Frontal cortex (tissue), 3 donors: ENCODE measurements at regions not wholly inside any gene's neighbourhood (a gene's known extent, or its start where the extent isn't known, plus 50 kb on each side); places are given as distances from the start of the nearest gene placed in this dataset.
"Not testable (repeated sequence)": the region's sequence is repeated elsewhere in the genome, so short reads cannot be mapped to it uniquely, and the experiment has no call there.

Source experiments
- DNase-seq, 2 donors: peaks; one replicate each; pipeline ENCODE4 v3.0.0; 2012; ENCODE audit warnings: low spot score in 2 of 2
- FAIRE-seq: peaks from 2 replicates; lab custom pipeline; 2012; peaks lifted over from hg19 to GRCh38; lab: Jason Lieb, UNC
- donor health status: control.
- donor health status: control.
- donor health status: control.

DNA sequence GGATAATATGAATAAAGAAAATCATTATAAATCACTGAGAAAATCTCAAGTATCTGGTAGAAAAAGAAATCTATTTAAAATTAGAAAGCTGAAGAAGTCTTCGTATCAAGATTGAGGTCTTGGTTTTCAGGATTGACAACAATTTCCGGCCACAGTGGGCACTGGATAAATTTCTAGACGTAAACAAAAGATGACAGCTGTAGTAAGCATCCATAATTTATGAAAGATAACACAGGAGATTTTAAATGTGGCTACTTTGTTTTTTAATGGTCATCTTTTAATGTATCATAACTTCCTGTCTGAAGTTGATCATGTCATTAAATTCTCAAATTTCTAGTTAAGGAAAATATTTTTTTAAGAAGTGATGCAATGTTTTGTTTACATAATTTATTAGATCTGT, 444.2 kb downstream of the HTR1B start:
- DNase-seq (no peak), FAIRE-seq (no peak)

- FAIRE-seq = no peak
- DNase-seq = no peak
These were observed 445.8 kb downstream of the HTR1B start for GRCh38 chr6:77017537-77017936.

GRCh38 chr6:77015350-77015749, 447.9 kb downstream of the HTR1B start:
- FAIRE-seq (no peak), DNase-seq (no peak)

GRCh38 chr6:77011929-77012545, 451.3 kb downstream of the HTR1B start:
- FAIRE-seq (no peak), DNase-seq (no peak)

DNA sequence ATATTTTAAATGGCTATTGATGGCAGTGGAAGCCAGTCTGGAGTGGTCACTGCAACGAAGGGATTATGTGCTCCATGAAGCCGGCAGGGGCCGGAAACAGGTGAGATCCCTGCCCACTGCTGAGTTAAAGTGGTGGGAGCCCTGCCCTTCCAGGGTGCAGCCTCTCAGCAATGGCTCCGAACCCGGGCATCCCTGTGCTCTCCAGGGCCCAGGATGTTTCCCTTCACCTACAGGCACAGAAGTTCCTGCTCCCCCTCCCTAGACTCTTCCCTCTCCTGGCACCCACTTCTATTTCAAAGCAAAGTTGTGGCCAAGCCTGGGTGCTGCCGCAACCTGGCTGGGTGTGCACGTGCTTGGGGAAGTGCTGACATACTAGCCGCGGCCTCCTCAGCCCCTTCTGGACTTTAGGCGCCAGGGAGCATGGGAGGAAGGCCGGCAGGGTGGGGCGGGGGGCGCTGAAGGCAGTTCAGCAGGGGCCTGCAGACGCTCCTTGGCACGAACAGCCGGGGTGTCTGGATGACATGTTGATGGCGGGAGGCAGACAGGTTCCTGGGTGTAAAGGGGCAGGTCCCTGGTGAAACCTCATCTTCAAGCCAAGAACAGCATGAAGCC, 452.3 kb downstream of the HTR1B start:
- DNase-seq (no peak), FAIRE-seq (no peak)

GRCh38 chr6:76992553-76992952, 470.7 kb downstream of the HTR1B start:
- FAIRE-seq (no peak), DNase-seq (no peak)

GRCh38 chr6:76984572-76984971, 478.7 kb downstream of the HTR1B start:
- DNase-seq = no peak
- FAIRE-seq = no peak

DNA sequence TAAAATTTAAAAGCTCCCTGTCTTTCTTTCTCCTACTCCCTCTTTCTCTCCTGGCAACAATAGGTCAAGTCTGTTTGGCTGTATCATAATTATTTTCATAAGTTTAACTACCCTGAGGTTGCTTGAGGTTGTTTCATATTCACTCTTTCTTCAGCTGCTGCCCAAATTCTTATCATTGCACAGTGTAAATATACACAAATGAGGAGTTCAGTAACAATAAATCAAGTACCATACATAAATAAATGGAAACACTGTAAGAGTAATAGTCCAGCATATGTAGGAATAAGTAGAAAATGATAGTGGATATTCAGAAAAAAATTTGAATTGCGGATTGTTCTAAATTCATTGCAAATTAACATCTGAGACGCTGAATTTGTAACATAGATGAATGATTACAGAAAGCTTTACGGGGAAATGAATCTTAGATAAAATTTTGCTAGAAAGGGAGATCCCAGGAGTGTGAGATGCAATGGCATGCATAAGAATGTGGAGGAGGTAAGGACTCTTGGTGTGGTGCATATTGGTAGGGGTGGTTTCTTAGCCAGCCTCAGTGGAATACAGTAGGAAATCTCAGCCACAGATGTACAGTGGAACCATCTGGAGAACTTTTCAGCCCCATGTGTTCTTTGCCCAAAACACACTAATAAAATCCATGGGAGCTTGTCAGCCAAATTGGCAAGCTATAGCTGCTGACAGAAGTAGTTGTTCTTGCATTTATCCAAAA, 480.7 kb downstream of the HTR1B start:
- DNase-seq (no peak), FAIRE-seq (no peak)

DNA sequence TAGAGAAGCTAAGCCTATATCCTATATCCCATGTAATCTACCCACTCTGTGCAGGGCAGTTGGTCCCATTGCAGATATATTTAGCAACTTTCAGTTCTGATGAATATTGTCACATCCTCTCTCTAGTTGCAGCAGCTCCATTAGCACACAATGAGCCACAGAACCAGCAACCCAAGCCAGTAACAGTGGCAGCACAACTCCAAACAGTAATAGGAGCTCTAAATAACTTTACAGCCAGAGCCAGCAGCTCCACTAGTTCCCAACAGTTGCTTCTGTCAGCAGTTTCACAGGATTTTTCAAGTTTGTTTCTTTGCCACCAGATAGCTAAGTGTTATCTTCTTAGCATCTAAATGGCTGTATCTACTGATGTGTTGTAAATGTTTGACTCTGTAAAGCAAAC, 490.8 kb downstream of the HTR1B start:
- FAIRE-seq (no peak), DNase-seq (no peak)

- not testable (repeated sequence) for DNase-seq
These were observed 504.1 kb downstream of the HTR1B start for GRCh38 chr6:76959177-76959576.

DNA sequence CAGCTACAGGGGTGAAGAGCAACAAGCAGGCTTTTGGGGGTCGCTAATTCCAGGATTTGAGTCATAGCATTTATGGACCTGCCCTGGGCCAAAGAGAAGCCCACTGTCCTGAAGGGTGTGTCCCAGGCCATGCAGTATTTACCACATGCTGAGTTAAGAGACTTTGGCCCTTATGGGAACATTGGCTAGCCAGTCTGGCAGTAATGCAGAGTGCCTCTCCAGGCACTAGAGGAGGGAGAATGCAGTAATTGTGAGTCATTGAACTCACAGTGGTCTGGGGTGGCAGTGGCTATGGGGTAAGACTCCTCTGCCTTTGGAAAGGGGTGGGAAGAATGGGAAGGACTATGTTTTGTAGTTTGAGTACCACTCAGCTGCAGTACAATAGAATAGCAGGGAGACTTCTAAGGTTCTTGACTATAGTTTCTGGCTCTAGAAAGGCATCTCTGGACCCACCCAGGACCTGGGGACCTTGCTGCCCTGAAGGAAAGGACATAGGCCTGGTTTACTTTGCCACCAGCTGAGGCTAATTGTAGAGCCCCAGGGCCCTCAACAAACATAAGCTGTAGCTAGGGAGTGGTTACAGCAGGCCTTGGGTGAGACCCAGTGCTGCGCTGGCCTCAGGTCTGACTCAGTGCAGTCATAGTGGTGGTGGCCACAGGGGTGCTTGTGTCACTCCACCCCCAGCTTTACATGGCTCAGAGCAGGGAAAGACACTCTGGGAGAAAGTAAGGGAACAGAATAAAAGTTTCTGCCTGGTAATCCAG, 520.9 kb downstream of the HTR1B start:
- no peak for DNase-seq
- FAIRE-seq = no peak

More at GRCh38 chr6:76959177-76959576, 504.1 kb downstream of the HTR1B start:
- not testable (repeated sequence) for FAIRE-seq

DNA sequence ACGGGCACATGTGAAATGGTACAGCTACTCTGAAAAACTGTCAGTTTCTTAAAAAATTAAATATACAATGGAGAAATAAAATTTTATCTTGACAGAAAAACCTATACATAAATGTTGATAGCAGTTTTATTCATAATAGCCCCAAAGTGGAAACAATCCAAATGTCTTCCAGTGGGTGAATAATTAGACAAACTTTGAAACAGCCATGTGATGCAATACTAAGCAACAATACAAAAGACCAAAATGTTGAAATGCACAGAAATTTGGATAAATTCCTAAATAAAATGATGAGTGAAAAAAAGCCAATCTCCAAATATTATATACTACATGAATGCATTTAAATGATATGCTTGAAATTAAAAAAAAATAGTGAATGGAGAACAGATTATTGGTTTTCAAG, 523.1 kb downstream of the HTR1B start:
- no peak for FAIRE-seq
- DNase-seq = no peak

DNA sequence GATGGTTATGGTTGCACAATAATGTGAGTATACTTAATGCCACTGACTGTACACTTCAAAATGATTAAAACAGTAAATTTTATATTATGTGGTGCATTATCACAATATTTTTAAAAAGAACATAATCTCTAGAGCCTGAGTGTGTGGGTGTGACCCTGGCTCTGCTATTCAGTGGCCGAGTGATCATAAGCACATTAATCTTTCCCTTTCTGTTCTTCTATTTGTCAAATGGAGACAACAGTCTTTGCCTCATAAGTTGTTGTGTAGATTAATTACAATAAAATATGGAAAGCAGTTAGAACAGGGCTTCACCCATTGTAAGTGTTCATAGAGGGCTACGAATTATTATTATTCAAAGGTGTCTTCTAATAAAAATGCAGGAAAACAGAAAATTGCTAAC, 548.6 kb downstream of the HTR1B start:
- no peak for FAIRE-seq
- DNase-seq = no peak

DNA sequence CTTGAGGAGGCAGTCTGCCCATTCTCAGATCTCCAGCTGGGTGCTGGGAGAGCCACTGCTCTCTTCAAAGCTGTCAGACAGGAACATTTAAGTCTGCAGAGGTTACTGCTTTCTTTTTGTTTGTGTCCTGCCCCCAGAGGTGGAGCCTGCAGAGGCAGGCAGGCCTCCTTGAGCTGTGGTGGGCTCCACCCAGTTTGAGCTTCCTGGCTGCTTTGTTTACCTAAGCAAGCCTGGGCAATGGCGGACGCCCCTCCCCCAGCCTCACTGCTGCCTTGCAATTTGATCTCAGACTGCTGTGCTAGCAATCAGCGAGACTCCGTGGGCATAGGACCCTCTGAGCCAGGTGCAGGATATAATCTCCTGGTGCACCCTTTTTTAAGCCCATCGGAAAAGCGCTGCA, 557.8 kb downstream of the HTR1B start:
- not testable (repeated sequence) for FAIRE-seq, DNase-seq

DNA sequence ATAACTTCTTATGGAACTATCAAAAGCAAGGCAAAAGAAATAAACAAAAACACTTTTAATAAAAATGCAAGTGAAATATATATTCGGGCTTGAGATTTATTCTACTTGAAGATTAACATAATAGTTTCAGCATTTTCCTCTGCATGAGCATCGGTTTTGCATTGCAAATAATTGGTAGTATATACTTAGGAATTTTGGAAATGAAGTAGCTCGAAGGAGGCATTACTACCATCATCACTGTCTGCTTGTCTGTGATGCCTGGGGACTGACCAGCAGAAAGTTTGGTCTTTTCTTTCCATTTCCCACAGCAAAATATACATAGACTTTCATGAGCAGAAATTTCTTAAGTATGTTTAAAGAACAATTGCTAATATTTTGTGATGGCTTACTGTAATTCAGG, 570.7 kb downstream of the HTR1B start:
- DNase-seq (no peak), FAIRE-seq (no peak)

DNA sequence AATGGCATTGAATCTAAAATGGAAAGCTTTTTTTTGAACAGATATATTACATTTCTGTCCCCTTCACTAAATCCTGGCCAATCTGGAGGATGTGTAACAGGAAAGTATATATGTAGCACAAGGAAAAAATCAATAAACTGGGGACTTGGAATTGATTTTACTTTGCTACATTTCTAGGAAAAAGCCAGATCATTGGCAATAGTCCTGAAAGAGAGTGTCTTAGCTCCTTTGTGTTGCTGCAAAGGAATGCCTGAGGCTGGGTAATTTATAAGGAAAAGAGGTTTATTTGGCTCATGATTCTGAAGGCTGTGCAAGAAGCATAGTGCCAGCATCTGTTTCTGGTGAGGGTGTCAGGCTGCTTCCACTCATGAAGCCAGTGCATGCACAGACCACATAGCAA, 574.9 kb downstream of the HTR1B start:
- FAIRE-seq = no peak
- DNase-seq = no peak

DNA sequence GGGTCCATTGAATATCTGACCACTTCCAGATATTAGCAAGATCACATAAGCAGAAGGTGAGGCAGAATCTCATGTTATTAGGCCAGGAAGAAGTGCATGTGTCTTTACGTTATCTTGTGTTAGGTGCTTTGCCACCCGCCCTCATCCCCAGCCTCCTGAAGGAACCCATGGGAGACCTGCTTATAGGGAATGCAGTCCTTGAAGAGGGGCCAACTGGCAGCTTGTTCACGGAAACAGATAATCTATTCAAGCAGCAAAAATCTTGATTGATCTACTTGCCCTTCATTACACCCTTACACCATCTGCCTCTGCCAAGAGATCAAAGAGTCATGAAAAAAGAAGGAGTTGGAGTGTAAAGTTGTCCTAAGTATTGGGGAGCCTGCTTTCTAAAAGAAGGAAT, 576.4 kb downstream of the HTR1B start:
- FAIRE-seq (no peak), DNase-seq (no peak)

DNA sequence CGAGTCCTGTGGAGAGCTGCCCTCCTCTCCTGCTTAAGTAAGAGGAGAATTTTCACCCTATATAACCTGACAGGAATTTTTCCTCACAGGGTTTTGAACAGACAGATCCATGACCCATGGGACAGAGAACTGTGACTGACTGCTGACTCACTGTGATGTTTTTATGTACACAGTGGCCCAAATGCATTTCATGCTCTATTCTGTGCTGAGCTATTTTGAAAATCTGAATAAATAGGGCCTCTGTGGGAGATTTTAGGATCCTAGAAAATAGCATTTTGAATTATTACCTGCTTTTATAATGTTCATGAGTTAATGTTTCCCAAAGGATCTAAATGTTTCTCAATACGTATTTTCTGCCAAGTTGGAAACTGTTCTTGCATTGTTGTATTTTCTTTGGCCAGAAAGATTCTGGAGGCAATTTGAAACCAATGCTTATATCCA, 577.4 kb downstream of the HTR1B start:
- no peak for FAIRE-seq
- DNase-seq = no peak

GRCh38 chr6:76881414-76881813, 581.9 kb downstream of the HTR1B start:
- FAIRE-seq (no peak), DNase-seq (no peak)

DNA sequence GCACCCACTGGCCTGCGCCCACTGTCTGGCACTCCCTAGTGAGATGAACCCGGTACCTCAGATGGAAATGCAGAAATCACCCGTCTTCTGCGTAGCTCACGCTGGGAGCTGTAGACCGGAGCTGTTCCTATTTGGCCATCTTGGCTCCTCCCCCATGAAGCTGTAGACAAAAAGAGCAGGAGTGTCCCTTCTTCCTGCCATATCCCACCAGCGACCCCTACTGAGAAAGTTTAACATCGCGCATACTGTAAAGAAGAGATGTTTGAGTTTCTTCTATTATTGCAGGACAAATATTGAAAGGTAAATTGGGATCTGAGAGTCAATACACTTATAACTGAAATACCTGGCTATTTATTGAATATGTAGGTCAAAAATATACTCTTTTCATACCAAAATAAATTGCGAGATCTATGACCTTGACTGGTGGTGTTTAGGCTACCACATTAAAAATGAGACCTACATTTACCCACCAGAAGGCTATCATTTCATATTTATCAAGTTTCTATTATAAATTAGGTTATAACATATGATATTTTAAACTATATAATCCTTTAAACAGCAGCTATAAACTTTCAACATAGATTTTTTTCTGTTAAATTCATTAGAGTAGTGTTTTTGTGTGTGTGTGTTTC, 586.3 kb downstream of the HTR1B start:
- DNase-seq = no peak
- FAIRE-seq = peak; percentile 23
